PC-9 (cell line): ENCODE measurements at regions not wholly inside any gene's neighbourhood (a gene's known extent, or its start where the extent isn't known, plus 50 kb on each side); places are given as distances from the start of the nearest gene placed in this dataset.
"Not testable (repeated sequence)": the region's sequence is repeated elsewhere in the genome, so short reads cannot be mapped to it uniquely, and the experiment has no call there.

Experiments
- BruUV-seq: library from RNA; stranded (reverse); fragments of 400-500 nt; replicated peaks from 2 replicates; lab custom pipeline; 2021; lab: Mats Ljungman, UMichigan
- CTCF ChIA-PET: fragments of 300-600 bp; sonication (Branson Sonifier 250); formaldehyde crosslinking; loops from one replicate; lab custom pipeline; 2022; ENCODE audit warnings: antibody characterized with exemption; lab: Charles Lee
- POLR2A ChIA-PET: fragments of 300-600 bp; sonication (Branson Sonifier 250); formaldehyde crosslinking; loops from one replicate; lab custom pipeline; 2022; ENCODE audit warnings: antibody characterized with exemption; ENCODE audit not compliant: unreplicated experiment; lab: Charles Lee
- DNase-seq, 2 experiments: peaks; one replicate each; pipeline versions ENCODE4 v3.0.0 to v3.0.0-alpha.2; 2015 to 2022; ENCODE audit warnings: mixed read lengths in 1 of 2
- H2AFZ ChIP-seq: fragments of 200-600 bp; sonication (generic); 2 replicates; pipeline ENCODE4 v1.8.1; 2017; ENCODE audit warnings: antibody characterized with exemption
- H3F3A ChIP-seq: fragments of 200-600 bp; sonication (generic); 2 replicates; pipeline ENCODE4 v1.8.1; 2017; ENCODE audit warnings: antibody characterized with exemption, mild to moderate bottlenecking, low read depth; ENCODE audit not compliant: insufficient read depth
- H3K27ac ChIP-seq: fragments of 200-600 bp; sonication (generic); 2 replicates; pipeline ENCODE4 v1.6.1; 2016; ENCODE audit warnings: mixed run types
- H3K27me3 ChIP-seq: fragments of 200-600 bp; sonication (generic); 2 replicates; pipeline ENCODE4 v1.6.1; 2016; ENCODE audit warnings: low read depth, mixed run types; ENCODE audit not compliant: insufficient read depth
- H3K36me3 ChIP-seq: fragments of 200-600 bp; sonication (generic); 2 replicates; pipeline ENCODE4 v1.6.1; 2016; ENCODE audit warnings: low read depth, mixed run types
- H3K4me1 ChIP-seq: fragments of 200-600 bp; sonication (generic); replicated peaks from 2 replicates; pipeline ENCODE4 v1.6.1; 2016; ENCODE audit warnings: mixed run types; ENCODE audit not compliant: insufficient read depth
- H3K4me2 ChIP-seq: fragments of 200-600 bp; sonication (generic); 2 replicates; pipeline ENCODE4 v1.6.1; 2017; ENCODE audit warnings: mixed run types
- H3K4me3 ChIP-seq: fragments of 200-600 bp; sonication (generic); 2 replicates; pipeline ENCODE4 v1.6.1; 2016; ENCODE audit warnings: mixed run types
- H3K79me2 ChIP-seq: fragments of 200-600 bp; sonication (generic); 2 replicates; pipeline ENCODE4 v1.6.1; 2017; ENCODE audit warnings: low read depth, mixed run types
- H3K9me2 ChIP-seq: fragments of 200-600 bp; sonication (generic); 2 replicates; pipeline ENCODE4 v1.8.1; 2017; ENCODE audit warnings: mild to moderate bottlenecking; ENCODE audit not compliant: insufficient read depth
- H3K9me3 ChIP-seq: fragments of 200-600 bp; sonication (generic); 2 replicates; pipeline ENCODE4 v1.8.1; 2016; ENCODE audit warnings: low read depth; ENCODE audit not compliant: insufficient read depth
- H4K20me1 ChIP-seq: fragments of 200-600 bp; sonication (generic); 2 replicates; pipeline ENCODE4 v1.8.1; 2017; ENCODE audit not compliant: insufficient read depth
- EZH2 ChIP-seq: fragments of 200-600 bp; sonication (generic); IDR thresholded peaks from 2 replicates; pipeline ENCODE4 v1.8.0; 2017; ENCODE audit warnings: antibody characterized with exemption, low read depth
- intact Hi-C: fragments of 100-400 bp; cut with micrococcal nuclease; formaldehyde crosslinking; loops from one replicate; pipeline ENCODE4 v1.10.0; 2022; ENCODE audit not compliant: unreplicated experiment
- TF ChIP-seq, protein P1 (sequence below): fragments of 200-600 bp; sonication (generic); conservative IDR thresholded peaks from 2 replicates; pipeline ENCODE4 v1.6.1; 2017; ENCODE audit warnings: mixed run types, antibody characterized with exemption, mild to moderate bottlenecking, moderate library complexity

GRCh38 chr5:17105744-17106418, 111.5 kb upstream of the BASP1 start:
- no peak for TF ChIP-seq EZH2
- TF ChIP-seq, protein P1, sequence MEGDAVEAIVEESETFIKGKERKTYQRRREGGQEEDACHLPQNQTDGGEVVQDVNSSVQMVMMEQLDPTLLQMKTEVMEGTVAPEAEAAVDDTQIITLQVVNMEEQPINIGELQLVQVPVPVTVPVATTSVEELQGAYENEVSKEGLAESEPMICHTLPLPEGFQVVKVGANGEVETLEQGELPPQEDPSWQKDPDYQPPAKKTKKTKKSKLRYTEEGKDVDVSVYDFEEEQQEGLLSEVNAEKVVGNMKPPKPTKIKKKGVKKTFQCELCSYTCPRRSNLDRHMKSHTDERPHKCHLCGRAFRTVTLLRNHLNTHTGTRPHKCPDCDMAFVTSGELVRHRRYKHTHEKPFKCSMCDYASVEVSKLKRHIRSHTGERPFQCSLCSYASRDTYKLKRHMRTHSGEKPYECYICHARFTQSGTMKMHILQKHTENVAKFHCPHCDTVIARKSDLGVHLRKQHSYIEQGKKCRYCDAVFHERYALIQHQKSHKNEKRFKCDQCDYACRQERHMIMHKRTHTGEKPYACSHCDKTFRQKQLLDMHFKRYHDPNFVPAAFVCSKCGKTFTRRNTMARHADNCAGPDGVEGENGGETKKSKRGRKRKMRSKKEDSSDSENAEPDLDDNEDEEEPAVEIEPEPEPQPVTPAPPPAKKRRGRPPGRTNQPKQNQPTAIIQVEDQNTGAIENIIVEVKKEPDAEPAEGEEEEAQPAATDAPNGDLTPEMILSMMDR: no peak
- Histone ChIP-seq H3K27me3 (no peaks in the 10 kb centered on the region), H3K27ac (no peak overlapping the region), H3K9me3 (no peaks in the 10 kb centered on the region), H3K4me3 (no peak overlapping the region), H3K36me3 (no peaks in the 10 kb centered on the region), H4K20me1 (no peaks in the 10 kb centered on the region), H3K4me1 (no peaks in the 10 kb centered on the region), H3K9me2 (no peaks in the 10 kb centered on the region), H3F3A (no peaks in the 10 kb centered on the region; the same call in 1 of the 2 replicates), H3K79me2 (no peaks in the 10 kb centered on the region), H3K4me2 (no peak overlapping the region), H2AFZ (no peak overlapping the region)
- ChIA-PET POLR2A (no interaction called here), CTCF (no interaction called here)
- no peak for DNase-seq
- intact Hi-C loops: no loop called here
- no TSS peak for BruUV-seq

DNA sequence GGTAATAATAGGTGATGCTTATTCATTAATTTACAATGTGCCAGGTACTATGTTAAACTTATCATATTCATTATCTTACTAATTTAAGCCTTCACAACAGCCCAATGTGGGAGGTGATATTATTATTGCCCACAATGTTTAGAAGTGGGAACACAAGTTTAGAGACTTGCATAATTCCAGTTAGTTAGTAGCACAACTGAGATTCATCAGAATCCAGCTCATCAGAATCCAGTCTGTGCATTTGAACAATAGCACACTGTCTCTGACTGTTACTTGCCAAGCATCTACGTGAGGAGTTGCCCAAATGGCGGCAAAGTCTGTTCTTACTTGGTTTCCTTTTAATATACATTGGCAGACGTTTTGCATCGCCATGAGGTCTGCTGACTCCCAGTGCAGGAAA, 110.9 kb upstream of the BASP1 start:
- H3F3A ChIP-seq: no peaks in the 10 kb centered on the region; the same call in 1 of the 2 replicates
- no peaks in the 10 kb centered on the region for H3K79me2 ChIP-seq
- POLR2A ChIA-PET: no interaction called here
- H3K27me3 ChIP-seq: no peaks in the 10 kb centered on the region
- no peaks in the 10 kb centered on the region for H3K36me3 ChIP-seq
- no peak for TF ChIP-seq EZH2
- TF ChIP-seq, protein P1: no peak
- no peak overlapping the region for H3K27ac ChIP-seq
- no peak for DNase-seq
- no peak overlapping the region for H3K4me3 ChIP-seq
- no TSS peak for BruUV-seq
- CTCF ChIA-PET: no interaction called here
- H3K4me2 ChIP-seq: no peak overlapping the region
- H2AFZ ChIP-seq: no peak overlapping the region
- H3K4me1 ChIP-seq: no peaks in the 10 kb centered on the region
- intact Hi-C loops: no loop called here
- no peaks in the 10 kb centered on the region for H3K9me2 ChIP-seq
- H4K20me1 ChIP-seq: no peaks in the 10 kb centered on the region
- no peaks in the 10 kb centered on the region for H3K9me3 ChIP-seq

DNA sequence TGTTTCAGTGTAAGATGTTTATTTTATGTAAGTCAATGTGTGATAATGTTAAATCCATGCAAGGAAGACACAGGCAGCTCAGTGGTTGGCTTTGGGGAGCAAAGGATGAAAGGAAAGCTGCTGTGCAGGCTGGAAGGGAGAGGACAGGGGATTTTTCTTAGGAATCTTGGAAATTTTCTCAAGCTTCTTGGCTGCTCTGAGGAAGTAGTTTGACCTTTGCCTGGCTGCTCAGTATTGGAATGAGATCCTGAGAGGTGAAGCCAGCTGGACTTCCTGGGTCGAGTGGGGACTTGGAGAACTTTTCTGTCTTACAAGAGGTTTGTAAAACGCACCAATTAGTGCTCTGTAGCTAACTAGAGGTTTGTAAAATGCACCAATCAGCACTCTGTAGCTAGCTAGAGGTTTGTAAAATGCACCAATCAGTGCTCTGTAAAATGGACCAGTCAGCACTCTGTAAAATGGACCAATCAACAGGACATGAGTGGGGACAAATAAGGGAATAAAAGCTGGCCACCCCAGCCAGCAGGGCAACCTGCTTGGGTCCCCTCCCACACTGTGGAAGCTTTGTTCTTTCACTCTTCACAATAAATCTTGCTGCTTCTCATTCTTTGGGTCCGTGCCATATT, 105.2 kb upstream of the BASP1 start:
- H3K4me2 ChIP-seq, H3K9me3 ChIP-seq, H3K27me3 ChIP-seq, H3K79me2 ChIP-seq, H3K9me2 ChIP-seq, H3K36me3 ChIP-seq, H4K20me1 ChIP-seq, H3K4me3 ChIP-seq, DNase-seq, BruUV-seq: not testable (repeated sequence)
- Histone ChIP-seq H3K27ac (peak overlapping the region; percentile 69; the same call in 1 of the 2 replicates), H3K4me1 (peaks cover 33% of the 10 kb centered on the region), H2AFZ (0 out of 2 replicates have a peak overlapping the region, but pooled peaks have one; percentile 32), H3F3A (peaks cover 23% of the 10 kb centered on the region; the same call in 1 of the 2 replicates)
- intact Hi-C loops: loop anchor here (5.0 kb wide), 1 partner anchor 55 kb away; no protein-coding TSS in a partner anchor
- ChIA-PET CTCF (interaction anchor here (0.6 to 0.9 kb wide), 4 partner anchors 8 to 1439 kb away, joined by 3 to 9 read pairs (median 4); no protein-coding TSS in a partner anchor), POLR2A (interaction anchor here (0.5 kb wide), 1 partner anchor 412 kb away, joined by 7 read pairs; no protein-coding TSS in a partner anchor)
